ENCODE measurements at regions not wholly inside any gene's neighbourhood (a gene's known extent, or its start where the extent isn't known, plus 50 kb on each side); places are given as distances from the start of the nearest gene placed in this dataset.

GRCh38 chr10:108130575-108130974 lies 966.1 kb upstream of the SORCS1 start:
- Histone ChIP-seq H3K27me3 (ENCODE audit: control insufficient read depth in 4 of 4, insufficient read depth in 4 of 4, low read length in 3 of 4) (peaks cover 0 to 3% (median 0%) of the 10 kb centered on the region in 4 donors), H3K9ac (ENCODE audit: low read depth in 1 of 2, low read length in 2 of 2) (no peak overlapping the region), H3K4me1 (ENCODE audit: control insufficient read depth in 4 of 4, insufficient read depth in 4 of 4, low read length in 3 of 4) (no peaks in the 10 kb centered on the region), H3K27ac (ENCODE audit: low read depth in 1 of 2, low read length in 2 of 2) (no peak overlapping the region), H3K36me3 (ENCODE audit: control insufficient read depth in 4 of 4, insufficient read depth in 3 of 4, low read depth in 1 of 4, low read length in 3 of 4) (no peaks in the 10 kb centered on the region), H3K4me3 (ENCODE audit: low read depth in 1 of 3, low read length in 3 of 3) (no peak overlapping the region), H3K9me3 (ENCODE audit: control insufficient read depth in 4 of 4, low read length in 3 of 4) (no peaks in the 10 kb centered on the region)
- no peak for DNase-seq (ENCODE audit: low spot score)
- no peak for TF ChIP-seq HNF4G (IDR thresholded peaks at IDR 0.05)
- no peak for TF ChIP-seq YY1 (IDR thresholded peaks at IDR 0.05)
- TF ChIP-seq MAX (IDR thresholded peaks at IDR 0.05), result no peak
- TF ChIP-seq, protein P1, sequence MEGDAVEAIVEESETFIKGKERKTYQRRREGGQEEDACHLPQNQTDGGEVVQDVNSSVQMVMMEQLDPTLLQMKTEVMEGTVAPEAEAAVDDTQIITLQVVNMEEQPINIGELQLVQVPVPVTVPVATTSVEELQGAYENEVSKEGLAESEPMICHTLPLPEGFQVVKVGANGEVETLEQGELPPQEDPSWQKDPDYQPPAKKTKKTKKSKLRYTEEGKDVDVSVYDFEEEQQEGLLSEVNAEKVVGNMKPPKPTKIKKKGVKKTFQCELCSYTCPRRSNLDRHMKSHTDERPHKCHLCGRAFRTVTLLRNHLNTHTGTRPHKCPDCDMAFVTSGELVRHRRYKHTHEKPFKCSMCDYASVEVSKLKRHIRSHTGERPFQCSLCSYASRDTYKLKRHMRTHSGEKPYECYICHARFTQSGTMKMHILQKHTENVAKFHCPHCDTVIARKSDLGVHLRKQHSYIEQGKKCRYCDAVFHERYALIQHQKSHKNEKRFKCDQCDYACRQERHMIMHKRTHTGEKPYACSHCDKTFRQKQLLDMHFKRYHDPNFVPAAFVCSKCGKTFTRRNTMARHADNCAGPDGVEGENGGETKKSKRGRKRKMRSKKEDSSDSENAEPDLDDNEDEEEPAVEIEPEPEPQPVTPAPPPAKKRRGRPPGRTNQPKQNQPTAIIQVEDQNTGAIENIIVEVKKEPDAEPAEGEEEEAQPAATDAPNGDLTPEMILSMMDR (IDR thresholded peaks at IDR 0.05; ENCODE audit: low read depth, low read length, missing input control), result no peak
- 54% methylated on average over 2 of the region's 2 CpGs for WGBS

DNA sequence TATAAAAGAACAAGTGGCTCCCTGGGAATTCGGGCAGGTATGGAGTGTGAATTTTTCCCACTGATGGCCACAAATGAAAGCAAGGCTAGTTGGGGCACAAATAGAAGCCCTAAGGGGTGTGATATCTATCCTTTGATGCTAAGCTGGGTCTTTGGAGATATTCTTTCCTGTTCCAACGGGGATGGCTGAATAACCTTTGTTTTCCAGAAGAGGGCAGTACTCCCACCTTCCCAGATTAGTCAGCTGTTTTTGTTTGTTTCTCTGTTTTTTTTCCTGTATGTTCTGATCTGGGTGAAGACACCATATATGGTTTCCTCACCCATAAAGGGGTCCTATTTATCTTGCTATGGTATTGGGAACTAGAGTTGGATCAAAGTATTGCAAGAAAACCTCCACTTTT lies 947.7 kb upstream of the SORCS1 start:
- 30% methylated on average over 2 of the region's 2 CpGs for WGBS
- Histone ChIP-seq H3K4me3 (ENCODE audit: low read depth in 1 of 3, low read length in 3 of 3) (no peak overlapping the region), H3K9me3 (ENCODE audit: control insufficient read depth in 4 of 4, low read length in 3 of 4) (no peaks in the 10 kb centered on the region), H3K27ac (ENCODE audit: low read depth in 1 of 2, low read length in 2 of 2) (no peak overlapping the region), H3K9ac (ENCODE audit: low read depth in 1 of 2, low read length in 2 of 2) (no peak overlapping the region), H3K27me3 (ENCODE audit: control insufficient read depth in 4 of 4, insufficient read depth in 4 of 4, low read length in 3 of 4) (no peaks in the 10 kb centered on the region), H3K4me1 (ENCODE audit: control insufficient read depth in 4 of 4, insufficient read depth in 4 of 4, low read length in 3 of 4) (no peaks in the 10 kb centered on the region), H3K36me3 (ENCODE audit: control insufficient read depth in 4 of 4, insufficient read depth in 3 of 4, low read depth in 1 of 4, low read length in 3 of 4) (no peaks in the 10 kb centered on the region)
- TF ChIP-seq NR2F2 (IDR thresholded peaks at IDR 0.05) (no peak), RAD21 (IDR thresholded peaks at IDR 0.05) (peak; percentile 60 to 64), FOXA1 (IDR thresholded peaks at IDR 0.05) (no peak), TAF1 (conservative IDR thresholded peaks at IDR 0.05) (no peak)
- TF ChIP-seq, protein P1 (IDR thresholded peaks at IDR 0.05; ENCODE audit: low read depth, low read length, missing input control), result peak; percentile 36
- TF ChIP-seq, protein P2, sequence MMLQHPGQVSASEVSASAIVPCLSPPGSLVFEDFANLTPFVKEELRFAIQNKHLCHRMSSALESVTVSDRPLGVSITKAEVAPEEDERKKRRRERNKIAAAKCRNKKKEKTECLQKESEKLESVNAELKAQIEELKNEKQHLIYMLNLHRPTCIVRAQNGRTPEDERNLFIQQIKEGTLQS (IDR thresholded peaks at IDR 0.05), result no peak
- TF ChIP-seq, protein P3, sequence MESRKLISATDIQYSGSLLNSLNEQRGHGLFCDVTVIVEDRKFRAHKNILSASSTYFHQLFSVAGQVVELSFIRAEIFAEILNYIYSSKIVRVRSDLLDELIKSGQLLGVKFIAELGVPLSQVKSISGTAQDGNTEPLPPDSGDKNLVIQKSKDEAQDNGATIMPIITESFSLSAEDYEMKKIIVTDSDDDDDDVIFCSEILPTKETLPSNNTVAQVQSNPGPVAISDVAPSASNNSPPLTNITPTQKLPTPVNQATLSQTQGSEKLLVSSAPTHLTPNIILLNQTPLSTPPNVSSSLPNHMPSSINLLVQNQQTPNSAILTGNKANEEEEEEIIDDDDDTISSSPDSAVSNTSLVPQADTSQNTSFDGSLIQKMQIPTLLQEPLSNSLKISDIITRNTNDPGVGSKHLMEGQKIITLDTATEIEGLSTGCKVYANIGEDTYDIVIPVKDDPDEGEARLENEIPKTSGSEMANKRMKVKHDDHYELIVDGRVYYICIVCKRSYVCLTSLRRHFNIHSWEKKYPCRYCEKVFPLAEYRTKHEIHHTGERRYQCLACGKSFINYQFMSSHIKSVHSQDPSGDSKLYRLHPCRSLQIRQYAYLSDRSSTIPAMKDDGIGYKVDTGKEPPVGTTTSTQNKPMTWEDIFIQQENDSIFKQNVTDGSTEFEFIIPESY (IDR thresholded peaks at IDR 0.05), result no peak
- no peak for DNase-seq (ENCODE audit: low spot score)

DNA sequence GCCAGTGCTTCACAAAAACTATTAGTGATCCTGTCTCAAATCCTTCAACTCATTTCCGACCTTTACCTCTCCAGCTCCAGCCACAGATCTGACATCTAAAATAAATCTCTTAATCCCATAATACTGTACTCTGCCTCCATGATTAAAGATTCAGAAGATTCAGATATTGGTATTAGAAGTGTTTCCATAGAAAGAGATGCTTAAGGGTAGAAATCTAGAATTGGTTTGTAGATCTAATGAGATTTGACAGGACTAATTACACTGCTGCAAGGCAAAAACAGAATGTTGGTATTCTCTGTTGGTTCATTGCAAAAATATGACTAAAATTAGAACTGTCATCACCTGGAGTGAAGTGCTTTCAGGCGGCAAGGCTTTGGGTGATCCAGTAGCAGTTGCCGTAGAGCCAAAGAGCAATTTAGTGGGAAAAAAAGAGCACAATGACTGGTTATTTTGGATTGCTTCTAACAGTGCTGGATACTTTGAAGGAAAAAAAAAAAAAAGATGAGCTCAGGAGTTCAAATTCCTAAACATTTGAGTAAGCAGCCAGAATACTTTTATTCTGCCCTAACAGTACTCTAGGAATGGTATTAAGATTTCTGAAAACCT lies 940.1 kb upstream of the SORCS1 start:
- Histone ChIP-seq H3K4me3 (ENCODE audit: low read depth in 1 of 3, low read length in 3 of 3) (no peak overlapping the region), H3K4me1 (ENCODE audit: control insufficient read depth in 4 of 4, insufficient read depth in 4 of 4, low read length in 3 of 4) (no peaks in the 10 kb centered on the region), H3K9ac (ENCODE audit: low read depth in 1 of 2, low read length in 2 of 2) (no peak overlapping the region), H3K27ac (ENCODE audit: low read depth in 1 of 2, low read length in 2 of 2) (no peak overlapping the region), H3K9me3 (ENCODE audit: control insufficient read depth in 4 of 4, low read length in 3 of 4) (no peaks in the 10 kb centered on the region), H3K36me3 (ENCODE audit: control insufficient read depth in 4 of 4, insufficient read depth in 3 of 4, low read depth in 1 of 4, low read length in 3 of 4) (no peaks in the 10 kb centered on the region), H3K27me3 (ENCODE audit: control insufficient read depth in 4 of 4, insufficient read depth in 4 of 4, low read length in 3 of 4) (no peaks in the 10 kb centered on the region)
- DNase-seq (ENCODE audit: low spot score), result no peak
- 80% methylated on average over 3 of the region's 3 CpGs for WGBS
- TF ChIP-seq REST (IDR thresholded peaks at IDR 0.05), result no peak
- TF ChIP-seq FOXA2 (IDR thresholded peaks at IDR 0.05), result no peak
- TF ChIP-seq SP1 (IDR thresholded peaks at IDR 0.05), result no peak
- TF ChIP-seq, protein P3 (IDR thresholded peaks at IDR 0.05), result no peak
- TF ChIP-seq JUND (IDR thresholded peaks at IDR 0.05), result no peak
- TF ChIP-seq NR2F2 (IDR thresholded peaks at IDR 0.05), result no peak
- no peak for TF ChIP-seq GABPA (IDR thresholded peaks at IDR 0.05 in 1 of 2, conservative IDR thresholded peaks at IDR 0.05 in 1 of 2)
- no peak for TF ChIP-seq FOXA1 (IDR thresholded peaks at IDR 0.05)
- no peak for TF ChIP-seq HNF4G (IDR thresholded peaks at IDR 0.05)

Measured in liver (tissue), 8 donors.